Ovary (tissue), 3 donors: ENCODE measurements at regions not wholly inside any gene's neighbourhood (a gene's known extent, or its start where the extent isn't known, plus 50 kb on each side); places are given as distances from the start of the nearest gene placed in this dataset.

Source experiments
- CTCF ChIP-seq, 3 donors: fragments of 450-650 bp in 2 of 3; fragments of 200-600 bp in 1 of 3; IDR thresholded peaks; one replicate each; pipeline versions ENCODE4 v1.5.1 to v1.8.0; 2016 to 2022; ENCODE audit warnings: antibody characterized with exemption in 3 of 3, mild to moderate bottlenecking in 1 of 3
- EP300 ChIP-seq: sonication (generic); formaldehyde crosslinking; IDR thresholded peaks from one replicate; pipeline ENCODE4 v1.6.1; 2017; ENCODE audit warnings: antibody characterized with exemption
- POLR2A ChIP-seq: fragments of 450-650 bp; IDR thresholded peaks from one replicate; pipeline ENCODE4 v1.6.1; 2017; ENCODE audit warnings: antibody characterized with exemption, mild to moderate bottlenecking, moderate library complexity
- donor health status: DM: no; HTN: no; CAD: no.

- TF ChIP-seq CTCF (IDR thresholded peaks at IDR 0.05) (no peak), POLR2A (no peak), EP300 (no peak)
Measured at GRCh38 chr2:14358339-14358738, 274.2 kb upstream of the LRATD1 start.
